HG03354 (cell line): ENCODE measurements at regions not wholly inside any gene's neighbourhood (a gene's known extent, or its start where the extent isn't known, plus 50 kb on each side); places are given as distances from the start of the nearest gene placed in this dataset.
"Not testable (repeated sequence)": the region's sequence is repeated elsewhere in the genome, so short reads cannot be mapped to it uniquely, and the experiment has no call there.

Source experiments
- ATAC-seq: cut with Tn5 transposase; IDR thresholded peaks from one replicate; pipeline ENCODE4 v1.9.1; 2021; ENCODE audit warnings: mild to moderate bottlenecking; ENCODE audit not compliant: unreplicated experiment, poor library complexity, severe bottlenecking

- no peak for ATAC-seq
These were observed 546.8 kb downstream of the GBE1 start for GRCh38 chr3:81214631-81215030.

GRCh38 chr3:81199587-81199986 lies 561.9 kb downstream of the GBE1 start:
- ATAC-seq: no peak

GRCh38 chr3:81198756-81199155 lies 562.7 kb downstream of the GBE1 start:
- no peak for ATAC-seq

GRCh38 chr3:81198216-81198615 lies 563.2 kb downstream of the GBE1 start:
- ATAC-seq: no peak

GRCh38 chr3:81197386-81197785 lies 564.1 kb downstream of the GBE1 start:
- no peak for ATAC-seq

GRCh38 chr3:81195478-81195877 lies 566.0 kb downstream of the GBE1 start:
- no peak for ATAC-seq

DNA sequence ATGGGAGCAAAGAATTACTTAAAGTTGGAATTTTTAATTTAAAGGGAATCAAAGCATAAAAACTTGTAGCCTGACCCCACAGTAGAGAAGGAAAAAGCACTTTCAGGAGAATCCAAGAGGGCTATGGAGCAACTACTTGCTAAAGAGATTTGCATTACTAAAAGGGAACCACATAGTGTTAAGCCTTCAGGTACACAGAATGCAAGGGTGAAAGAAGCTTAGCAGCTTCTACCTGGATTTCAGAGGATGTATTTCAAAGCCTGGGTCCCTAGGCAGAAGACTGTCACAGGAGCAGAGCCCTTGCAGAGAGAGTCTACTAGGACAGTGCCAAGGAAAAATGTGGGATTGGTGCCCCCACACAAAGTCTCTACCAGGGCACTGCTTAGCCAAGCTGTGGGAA lies 575.0 kb downstream of the GBE1 start:
- ATAC-seq: no peak

- ATAC-seq: not testable (repeated sequence)
These were observed 579.2 kb downstream of the GBE1 start for GRCh38 chr3:81182086-81182875.

DNA sequence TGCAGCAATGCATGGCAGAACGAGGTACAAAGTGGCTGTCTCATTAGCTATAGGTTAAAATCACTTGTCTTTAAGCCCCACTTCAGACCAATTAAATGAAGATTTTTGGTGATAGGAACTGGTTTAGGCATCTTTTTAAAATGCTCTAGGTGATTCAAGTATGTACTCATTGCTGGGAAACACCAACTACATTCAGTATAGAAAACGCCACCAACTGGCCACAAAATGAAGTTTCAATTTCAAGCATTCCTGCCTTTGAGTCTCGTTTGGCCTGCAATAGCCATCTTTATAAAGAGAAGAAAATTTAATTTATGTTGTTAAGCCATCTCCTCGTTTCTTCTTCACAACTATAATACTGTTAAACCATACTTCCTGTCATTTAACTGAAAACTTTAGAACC lies 587.9 kb downstream of the GBE1 start:
- ATAC-seq: no peak

DNA sequence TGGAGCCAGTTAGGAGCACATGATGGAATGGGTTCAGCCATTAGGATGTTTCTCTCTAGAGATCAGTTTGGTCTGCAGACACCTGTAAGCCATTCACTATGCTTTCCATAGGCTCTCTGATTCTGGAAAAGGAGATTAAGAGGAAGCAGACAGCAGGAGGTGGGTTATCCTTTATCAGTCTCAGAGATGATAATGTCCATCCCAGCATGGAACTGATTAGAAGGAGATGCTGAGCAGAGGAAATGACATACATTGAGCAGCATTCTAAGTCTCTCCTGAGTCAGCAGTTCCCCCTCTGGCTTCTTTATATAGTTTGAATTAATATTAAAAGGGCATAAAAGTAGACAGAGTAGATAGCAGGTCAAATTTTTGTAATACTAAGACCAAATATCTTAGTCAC lies 591.1 kb downstream of the GBE1 start:
- ATAC-seq: no peak

- ATAC-seq: no peak
These were observed 596.6 kb downstream of the GBE1 start for GRCh38 chr3:81164806-81165205.

DNA sequence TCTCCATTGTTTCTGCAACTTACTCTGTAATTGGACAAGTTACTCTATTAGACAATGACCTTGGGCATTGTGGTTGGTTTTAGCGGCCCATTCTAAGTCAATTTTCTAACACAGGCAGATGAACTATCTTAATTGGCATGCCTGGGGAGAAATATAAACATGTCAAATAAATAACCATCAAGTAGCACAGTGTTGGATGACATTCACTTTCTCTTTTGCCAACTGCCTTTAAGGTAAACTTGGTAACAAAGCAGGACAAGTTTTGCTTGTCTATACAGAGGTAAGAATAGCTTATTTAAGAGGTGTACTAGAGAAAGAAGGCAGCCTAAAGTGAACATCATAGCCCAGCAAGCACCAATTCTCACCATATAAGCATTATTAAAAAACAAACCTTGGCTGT lies 599.6 kb downstream of the GBE1 start:
- ATAC-seq: no peak

GRCh38 chr3:81161100-81161499 lies 600.3 kb downstream of the GBE1 start:
- no peak for ATAC-seq

DNA sequence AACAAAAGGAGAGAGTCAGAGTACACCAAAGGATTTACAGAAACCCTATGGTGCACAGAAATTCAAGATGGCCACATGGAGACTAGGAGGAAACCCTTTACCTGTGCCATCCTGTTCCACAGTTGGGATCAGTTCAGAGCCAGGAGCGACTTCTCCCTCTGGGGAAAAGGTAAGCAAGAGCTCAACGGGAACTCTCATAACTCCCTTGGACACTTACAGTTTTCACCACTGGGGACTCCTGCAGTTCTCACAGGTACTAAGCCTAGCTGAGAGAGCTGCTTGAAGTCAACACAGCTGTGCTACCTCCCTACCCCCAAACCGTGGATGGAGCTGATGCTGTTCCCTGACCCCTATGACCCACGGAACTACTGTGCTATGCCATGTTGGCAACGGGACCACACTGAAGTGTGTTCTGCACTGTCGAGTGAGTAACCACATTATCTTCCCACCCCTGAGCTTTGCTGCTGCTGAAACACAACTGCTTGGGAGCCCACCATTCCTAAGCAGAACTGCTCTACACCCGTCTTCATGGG lies 606.8 kb downstream of the GBE1 start:
- ATAC-seq: no peak

- ATAC-seq: no peak
These were observed 609.3 kb downstream of the GBE1 start for GRCh38 chr3:81152156-81152555.

DNA sequence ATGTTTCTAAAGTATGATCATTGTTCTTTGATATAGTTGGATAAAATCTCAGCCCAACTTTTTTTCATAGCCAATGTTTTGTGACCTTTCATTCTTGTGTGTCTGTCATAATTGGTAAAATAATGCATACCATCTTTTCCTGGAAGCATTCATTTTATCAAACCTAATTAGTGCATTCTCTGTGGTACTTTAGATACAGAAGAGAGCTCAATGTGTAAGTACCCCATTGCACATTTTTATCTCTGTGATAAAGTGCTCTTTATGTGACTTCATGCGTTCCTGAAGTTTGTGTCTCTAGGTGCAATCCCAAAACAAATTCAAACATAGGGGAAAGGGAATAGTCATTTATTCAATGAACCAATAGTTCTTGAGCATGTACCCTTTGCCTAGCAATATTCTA lies 628.5 kb downstream of the GBE1 start:
- no peak for ATAC-seq

GRCh38 chr3:81105789-81106488 lies 655.5 kb downstream of the GBE1 start:
- no peak for ATAC-seq

GRCh38 chr3:81105206-81105605 lies 656.2 kb downstream of the GBE1 start:
- ATAC-seq: no peak

- ATAC-seq: no peak
These were observed 663.6 kb downstream of the GBE1 start for GRCh38 chr3:81097889-81098288.

DNA sequence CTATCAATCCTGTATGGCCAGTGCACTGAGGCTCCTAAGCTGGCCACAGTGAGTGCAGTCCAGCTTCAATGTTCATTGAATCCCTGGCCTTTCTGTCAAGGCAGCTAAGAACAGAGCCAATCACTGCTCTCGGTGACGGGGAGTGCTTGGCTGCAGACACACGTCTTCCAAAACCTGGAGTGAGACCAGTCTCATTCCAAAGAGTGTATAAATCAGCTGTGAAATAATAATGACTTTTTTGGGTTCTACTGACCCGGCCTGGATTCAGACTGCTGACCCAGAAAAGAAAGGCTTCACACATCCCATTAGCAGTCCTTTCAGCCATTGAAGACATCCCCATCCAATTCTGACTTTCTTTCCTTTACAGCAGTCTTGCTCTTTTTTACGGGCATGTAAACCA lies 665.5 kb downstream of the GBE1 start:
- no peak for ATAC-seq

- no peak for ATAC-seq
These were observed 666.5 kb downstream of the GBE1 start for GRCh38 chr3:81094986-81095385.
